Keratinocyte (primary cell): ENCODE measurements at regions not wholly inside any gene's neighbourhood (a gene's known extent, or its start where the extent isn't known, plus 50 kb on each side); places are given as distances from the start of the nearest gene placed in this dataset.

Source experiments
- DNase-seq: peaks from one replicate; pipeline ENCODE4 v3.0.0-alpha.2; 2011; ENCODE audit warnings: low read depth, missing footprints, low spot score
- FAIRE-seq: peaks from 2 replicates; lab custom pipeline; 2011; peaks lifted over from hg19 to GRCh38; lab: Jason Lieb, UNC
- H2AFZ ChIP-seq: 2 replicates; pipeline ENCODE4 v1.6.0; 2012; ENCODE audit warnings: low read length, control low read depth, inconsistent platforms; ENCODE audit not compliant: control insufficient read depth
- H3K27ac ChIP-seq: 2 replicates; pipeline ENCODE4 v1.5.1; 2011; ENCODE audit warnings: low read length; ENCODE audit not compliant: control insufficient read depth, insufficient read depth
- H3K27me3 ChIP-seq: 3 replicates; pipeline ENCODE4 v1.6.0; 2011; ENCODE audit warnings: low read length; ENCODE audit not compliant: control insufficient read depth, insufficient read depth; ENCODE audit errors: extremely low read depth
- H3K36me3 ChIP-seq, 2 experiments: 2 replicates in 1 of 2; 3 replicates in 1 of 2; pipeline ENCODE4 v1.5.1; 2011; ENCODE audit warnings: low read length in 2 of 2, mild to moderate bottlenecking in 1 of 2; ENCODE audit not compliant: control insufficient read depth in 2 of 2, insufficient read depth in 2 of 2; ENCODE audit errors: extremely low read depth in 1 of 2
- H3K4me1 ChIP-seq: 3 replicates; pipeline ENCODE4 v1.5.1; 2011; ENCODE audit warnings: low read length; ENCODE audit not compliant: control insufficient read depth, insufficient read depth; ENCODE audit errors: extremely low read depth
- H3K4me2 ChIP-seq: 3 replicates; pipeline ENCODE4 v1.6.0; 2011; ENCODE audit warnings: low read depth, low read length; ENCODE audit not compliant: control insufficient read depth, insufficient read depth; ENCODE audit errors: extremely low read depth
- H3K4me3 ChIP-seq, 3 experiments: fragments of 200-600 bp in 1 of 3; sonication (generic) in 1 of 3; 2 replicates in 2 of 3; 3 replicates in 1 of 3; pipeline ENCODE4 v1.5.1; 2011 to 2016; ENCODE audit warnings: low read length in 3 of 3, mild to moderate bottlenecking in 3 of 3, control low read depth in 2 of 3, inconsistent platforms in 1 of 3, low read depth in 1 of 3, mixed read lengths in 1 of 3, mixed run types in 1 of 3, moderate library complexity in 1 of 3; ENCODE audit not compliant: control insufficient read depth in 2 of 3, insufficient read depth in 2 of 3; ENCODE audit errors: extremely low read depth in 1 of 3
- H3K79me2 ChIP-seq: 2 replicates; pipeline ENCODE4 v1.6.0; 2012; ENCODE audit warnings: low read length; ENCODE audit not compliant: control insufficient read depth, insufficient read depth
- H3K9ac ChIP-seq: 3 replicates; pipeline ENCODE4 v1.6.0; 2011; ENCODE audit warnings: low read length; ENCODE audit not compliant: control insufficient read depth, insufficient read depth; ENCODE audit errors: extremely low read depth
- H3K9me1 ChIP-seq: 3 replicates; pipeline ENCODE4 v1.6.0; 2011; ENCODE audit warnings: low read length; ENCODE audit not compliant: control insufficient read depth, insufficient read depth; ENCODE audit errors: extremely low read depth
- H3K9me3 ChIP-seq: 2 replicates; pipeline ENCODE4 v1.5.1; 2012; ENCODE audit warnings: low read depth, low read length; ENCODE audit not compliant: control insufficient read depth
- H4K20me1 ChIP-seq: 3 replicates; pipeline ENCODE4 v1.6.0; 2011; ENCODE audit warnings: low read length; ENCODE audit not compliant: control insufficient read depth, insufficient read depth; ENCODE audit errors: extremely low read depth
- EZH2 ChIP-seq: IDR thresholded peaks from one replicate; pipeline ENCODE4 v1.6.1; 2012; ENCODE audit warnings: inconsistent platforms, mild to moderate bottlenecking, low read length, moderate library complexity
- dilution Hi-C: fragments of 300-500 bp; cut with MboI; formaldehyde crosslinking; loops from one replicate; pipeline ENCODE4 v1.7.0; 2020; ENCODE audit warnings: low sequenced_read_pairs; ENCODE audit not compliant: extremely low pct_ligation_motif_present
- TF ChIP-seq, protein P1 (sequence below), 3 experiments: IDR thresholded peaks in 1 of 3; conservative IDR thresholded peaks in 1 of 3; optimal IDR thresholded peaks in 1 of 3; 2 replicates in 2 of 3; 3 replicates in 1 of 3; pipeline versions ENCODE3 to v1.5.1; 2011; ENCODE audit warnings: low read length in 3 of 3, mild to moderate bottlenecking in 3 of 3, moderate library complexity in 2 of 3, control low read depth in 1 of 3, inconsistent platforms in 1 of 3; ENCODE audit not compliant: insufficient read depth in 2 of 3; ENCODE audit errors: extremely low read depth in 1 of 3

DNA sequence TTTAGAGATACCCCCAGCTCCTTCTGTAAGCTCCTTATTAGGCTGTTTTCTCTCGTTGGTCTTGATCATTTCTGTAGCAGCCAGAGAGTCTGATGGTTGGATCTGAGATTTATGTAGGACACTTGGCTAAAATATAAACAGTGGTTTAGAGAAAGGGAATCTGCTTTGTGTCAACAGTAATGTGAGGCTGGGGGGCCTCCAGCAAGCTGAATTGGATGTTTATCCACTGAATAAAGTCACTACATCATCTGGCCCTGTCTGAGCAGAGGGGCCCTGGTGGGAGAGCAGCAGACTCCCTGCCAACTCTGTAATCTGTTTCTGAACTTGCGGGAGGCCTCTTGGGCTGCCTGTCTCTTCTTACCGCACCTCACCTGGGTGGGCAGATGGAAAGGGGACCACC is 328.5 kb upstream of the PLET1 start:
- Histone ChIP-seq H3K4me1 (no peaks in the 10 kb centered on the region), H3K27me3 (no peaks in the 10 kb centered on the region), H4K20me1 (no peaks in the 10 kb centered on the region), H3K9me3 (no peaks in the 10 kb centered on the region), H3K4me3 (no peak overlapping the region), H3K9me1 (no peaks in the 10 kb centered on the region), H2AFZ (no peak overlapping the region), H3K27ac (no peak overlapping the region), H3K79me2 (no peaks in the 10 kb centered on the region), H3K4me2 (no peak overlapping the region), H3K9ac (no peak overlapping the region), H3K36me3 (no peaks in the 10 kb centered on the region)
- TF ChIP-seq EZH2 = no peak
- TF ChIP-seq, protein P1, sequence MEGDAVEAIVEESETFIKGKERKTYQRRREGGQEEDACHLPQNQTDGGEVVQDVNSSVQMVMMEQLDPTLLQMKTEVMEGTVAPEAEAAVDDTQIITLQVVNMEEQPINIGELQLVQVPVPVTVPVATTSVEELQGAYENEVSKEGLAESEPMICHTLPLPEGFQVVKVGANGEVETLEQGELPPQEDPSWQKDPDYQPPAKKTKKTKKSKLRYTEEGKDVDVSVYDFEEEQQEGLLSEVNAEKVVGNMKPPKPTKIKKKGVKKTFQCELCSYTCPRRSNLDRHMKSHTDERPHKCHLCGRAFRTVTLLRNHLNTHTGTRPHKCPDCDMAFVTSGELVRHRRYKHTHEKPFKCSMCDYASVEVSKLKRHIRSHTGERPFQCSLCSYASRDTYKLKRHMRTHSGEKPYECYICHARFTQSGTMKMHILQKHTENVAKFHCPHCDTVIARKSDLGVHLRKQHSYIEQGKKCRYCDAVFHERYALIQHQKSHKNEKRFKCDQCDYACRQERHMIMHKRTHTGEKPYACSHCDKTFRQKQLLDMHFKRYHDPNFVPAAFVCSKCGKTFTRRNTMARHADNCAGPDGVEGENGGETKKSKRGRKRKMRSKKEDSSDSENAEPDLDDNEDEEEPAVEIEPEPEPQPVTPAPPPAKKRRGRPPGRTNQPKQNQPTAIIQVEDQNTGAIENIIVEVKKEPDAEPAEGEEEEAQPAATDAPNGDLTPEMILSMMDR (optimal IDR thresholded peaks at IDR 0.05 in 1 of 3, IDR thresholded peaks at IDR 0.05 in 1 of 3, conservative IDR thresholded peaks at IDR 0.05 in 1 of 3; ENCODE audit: extremely low read depth in 1 of 3, insufficient read depth in 2 of 3, low read length in 3 of 3) = no peak
- no peak for FAIRE-seq
- dilution Hi-C loops = no loop called here
- DNase-seq = no peak

DNA sequence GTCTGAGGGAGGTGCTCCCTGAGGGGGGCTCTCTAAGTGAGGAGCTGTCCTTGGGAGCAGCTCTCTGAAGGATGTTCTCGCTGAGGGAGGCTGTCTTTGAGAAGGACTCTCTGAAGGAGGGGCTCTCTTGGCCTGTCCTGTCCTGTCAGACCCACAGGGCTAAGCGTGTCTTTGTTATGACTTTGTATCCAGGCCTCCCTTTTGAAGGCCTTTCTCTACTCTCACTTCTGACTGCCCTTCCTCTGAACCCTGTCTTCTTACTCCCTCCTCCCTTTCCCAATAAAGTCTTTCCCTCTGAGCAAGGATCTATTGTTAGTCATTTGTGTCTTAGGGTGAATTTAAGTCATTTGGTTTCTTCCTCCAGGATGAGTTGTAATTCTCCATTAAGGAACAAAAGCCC is 330.1 kb upstream of the PLET1 start:
- FAIRE-seq (no peak), DNase-seq (no peak)
- H3K9me1 ChIP-seq = no peaks in the 10 kb centered on the region
- H3K4me3 ChIP-seq = no peak overlapping the region
- no peak for TF ChIP-seq EZH2
- TF ChIP-seq, protein P1 (optimal IDR thresholded peaks at IDR 0.05 in 1 of 3, IDR thresholded peaks at IDR 0.05 in 1 of 3, conservative IDR thresholded peaks at IDR 0.05 in 1 of 3; ENCODE audit: extremely low read depth in 1 of 3, insufficient read depth in 2 of 3, low read length in 3 of 3) = no peak
- no peaks in the 10 kb centered on the region for H3K9me3 ChIP-seq
- H3K36me3 ChIP-seq = no peaks in the 10 kb centered on the region
- no peak overlapping the region for H3K9ac ChIP-seq
- dilution Hi-C loops = no loop called here
- no peaks in the 10 kb centered on the region for H3K27me3 ChIP-seq
- H4K20me1 ChIP-seq = no peaks in the 10 kb centered on the region
- no peaks in the 10 kb centered on the region for H3K4me1 ChIP-seq
- H3K4me2 ChIP-seq = no peak overlapping the region
- no peak overlapping the region for H2AFZ ChIP-seq
- no peaks in the 10 kb centered on the region for H3K79me2 ChIP-seq
- no peak overlapping the region for H3K27ac ChIP-seq
